ENCODE measurements at regions not wholly inside any gene's neighbourhood (a gene's known extent, or its start where the extent isn't known, plus 50 kb on each side); places are given as distances from the start of the nearest gene placed in this dataset.

DNA sequence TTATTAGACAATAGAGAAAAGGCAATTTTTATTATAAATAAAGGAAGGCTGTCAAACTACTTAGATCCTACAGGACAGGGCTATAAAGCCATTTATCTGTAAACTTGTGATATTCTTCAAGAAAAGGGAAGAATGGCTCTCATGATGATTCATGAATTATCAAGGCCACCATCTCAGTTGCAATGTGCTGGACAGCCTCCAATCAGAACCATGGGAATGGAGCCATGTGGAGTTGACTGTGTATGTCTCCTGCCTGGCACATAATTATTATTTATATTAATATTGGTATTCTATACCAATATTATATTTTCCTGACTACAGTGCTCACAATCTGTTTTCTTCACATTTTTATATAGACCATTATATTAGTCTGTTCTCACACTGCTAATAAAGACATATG is 560.5 kb upstream of the MIR17HG start:
- TF ChIP-seq CTCF (conservative IDR thresholded peaks at IDR 0.05; ENCODE audit: low read depth, low read length): no peak
- TF ChIP-seq POLR2A (IDR thresholded peaks at IDR 0.05; ENCODE audit: low read depth, low read length): no peak
- no peak for TF ChIP-seq MAFK (IDR thresholded peaks at IDR 0.05; ENCODE audit: low read depth, low read length)

Data from IMR-90 (cell line).